ENCODE measurements at regions not wholly inside any gene's neighbourhood (a gene's known extent, or its start where the extent isn't known, plus 50 kb on each side); places are given as distances from the start of the nearest gene placed in this dataset.

DNA sequence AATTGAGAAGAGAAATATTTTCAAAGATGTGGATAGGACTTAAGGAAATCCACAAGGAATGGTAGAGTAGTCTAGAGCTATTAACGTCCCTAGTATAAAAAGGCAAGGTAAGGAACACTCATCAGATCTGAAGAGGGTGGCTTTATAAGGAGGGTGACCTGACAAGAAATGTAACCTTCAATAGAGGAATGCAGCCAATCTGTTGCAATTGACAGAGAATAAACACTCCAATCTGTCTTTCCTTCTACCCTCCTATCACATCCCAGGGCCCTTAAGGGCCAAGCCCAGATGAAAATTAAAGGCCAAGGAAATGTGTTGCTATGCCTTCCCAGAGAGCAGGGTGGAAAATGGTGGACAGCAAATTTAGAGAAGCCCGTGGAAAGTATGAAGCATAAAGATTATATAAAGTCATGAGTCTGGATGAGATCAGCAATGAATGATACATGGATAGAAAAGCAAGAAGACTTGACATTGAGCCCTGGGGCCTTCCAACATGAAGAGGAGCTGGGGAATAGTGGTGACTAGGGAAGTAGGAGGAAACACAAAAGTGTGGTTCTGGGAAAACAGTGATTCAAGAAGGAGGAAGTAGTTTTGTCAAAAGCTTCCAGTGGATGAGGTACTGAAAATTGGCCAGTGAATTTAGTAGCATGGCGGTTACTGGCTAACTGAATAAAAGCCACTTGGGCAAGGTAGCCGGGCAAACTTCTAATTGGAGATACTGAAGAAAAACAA is 270.6 kb upstream of the TANK start:
- DNase-seq, result no peak
- Histone ChIP-seq H3K9me3 (no peaks in the 10 kb centered on the region), H3K27ac (no peak overlapping the region), H3K4me1 (no peaks in the 10 kb centered on the region), H3K36me3 (no peaks in the 10 kb centered on the region), H3K27me3 (no peaks in the 10 kb centered on the region), H3K4me3 (no peak overlapping the region)
- TF ChIP-seq, protein P1, sequence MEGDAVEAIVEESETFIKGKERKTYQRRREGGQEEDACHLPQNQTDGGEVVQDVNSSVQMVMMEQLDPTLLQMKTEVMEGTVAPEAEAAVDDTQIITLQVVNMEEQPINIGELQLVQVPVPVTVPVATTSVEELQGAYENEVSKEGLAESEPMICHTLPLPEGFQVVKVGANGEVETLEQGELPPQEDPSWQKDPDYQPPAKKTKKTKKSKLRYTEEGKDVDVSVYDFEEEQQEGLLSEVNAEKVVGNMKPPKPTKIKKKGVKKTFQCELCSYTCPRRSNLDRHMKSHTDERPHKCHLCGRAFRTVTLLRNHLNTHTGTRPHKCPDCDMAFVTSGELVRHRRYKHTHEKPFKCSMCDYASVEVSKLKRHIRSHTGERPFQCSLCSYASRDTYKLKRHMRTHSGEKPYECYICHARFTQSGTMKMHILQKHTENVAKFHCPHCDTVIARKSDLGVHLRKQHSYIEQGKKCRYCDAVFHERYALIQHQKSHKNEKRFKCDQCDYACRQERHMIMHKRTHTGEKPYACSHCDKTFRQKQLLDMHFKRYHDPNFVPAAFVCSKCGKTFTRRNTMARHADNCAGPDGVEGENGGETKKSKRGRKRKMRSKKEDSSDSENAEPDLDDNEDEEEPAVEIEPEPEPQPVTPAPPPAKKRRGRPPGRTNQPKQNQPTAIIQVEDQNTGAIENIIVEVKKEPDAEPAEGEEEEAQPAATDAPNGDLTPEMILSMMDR (IDR thresholded peaks at IDR 0.05), result no peak
- TF ChIP-seq POLR2A (IDR thresholded peaks at IDR 0.05), result no peak

DNA sequence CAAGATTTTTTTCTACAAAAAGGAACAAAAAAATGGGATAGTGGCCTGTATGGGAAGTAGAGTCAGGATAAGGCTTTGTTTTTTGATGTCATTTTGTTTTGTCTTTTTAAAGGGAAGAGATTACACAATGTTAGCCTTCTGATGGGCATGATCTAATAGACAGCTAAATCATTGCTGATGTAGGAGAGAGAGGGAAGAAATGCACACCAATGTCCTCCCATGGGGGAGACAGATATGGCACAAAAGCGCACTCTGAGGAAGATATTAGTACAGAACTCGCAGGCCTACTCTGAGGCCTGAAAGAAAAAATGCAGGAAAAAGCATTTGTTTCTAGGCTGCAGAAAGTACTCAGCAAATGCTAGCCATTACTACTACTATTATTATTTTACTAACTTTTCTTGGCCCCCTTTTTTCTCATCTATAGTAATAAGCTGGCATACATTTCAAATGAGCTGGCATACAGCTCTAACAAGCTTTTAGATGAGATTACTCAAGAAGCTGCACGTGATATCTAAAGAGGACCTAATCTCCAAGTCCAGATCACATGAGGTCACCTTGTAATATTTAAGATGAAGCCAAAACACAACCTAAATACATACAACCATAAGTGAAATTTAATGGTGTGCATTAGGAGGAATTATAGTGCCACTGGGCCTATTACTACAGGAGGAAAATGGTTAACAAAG is 269.4 kb upstream of the TANK start:
- Histone ChIP-seq H3K4me3 (no peak overlapping the region), H3K27me3 (no peaks in the 10 kb centered on the region), H3K9me3 (no peaks in the 10 kb centered on the region), H3K27ac (no peak overlapping the region), H3K36me3 (no peaks in the 10 kb centered on the region), H3K4me1 (no peaks in the 10 kb centered on the region)
- DNase-seq, result no peak
- TF ChIP-seq, protein P1 (IDR thresholded peaks at IDR 0.05), result no peak
- TF ChIP-seq POLR2A (IDR thresholded peaks at IDR 0.05), result no peak

DNA sequence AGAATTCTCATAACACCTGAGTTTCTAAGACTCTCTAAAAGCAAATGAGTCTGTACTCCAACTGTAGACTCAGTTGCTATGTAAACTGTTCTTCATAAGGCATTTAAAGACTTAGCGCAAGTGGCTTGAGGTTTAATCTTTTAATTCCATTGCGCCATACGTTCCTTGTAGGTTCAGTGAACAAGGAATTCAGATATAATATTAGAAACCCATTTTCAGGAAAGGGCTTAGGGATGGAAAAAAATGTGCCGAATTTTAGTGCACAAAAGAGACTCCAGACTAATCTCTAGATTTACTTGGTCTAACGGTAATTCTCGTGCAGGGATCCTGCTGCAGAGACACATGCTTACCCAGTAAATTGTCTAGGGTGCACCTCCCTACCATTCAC is 268.9 kb upstream of the TANK start:
- TF ChIP-seq POLR2A (IDR thresholded peaks at IDR 0.05), result no peak
- TF ChIP-seq, protein P1 (IDR thresholded peaks at IDR 0.05), result no peak
- Histone ChIP-seq H3K27ac (no peak overlapping the region), H3K36me3 (no peaks in the 10 kb centered on the region), H3K4me1 (no peaks in the 10 kb centered on the region), H3K4me3 (no peak overlapping the region), H3K9me3 (no peaks in the 10 kb centered on the region), H3K27me3 (no peaks in the 10 kb centered on the region)
- no peak for DNase-seq

DNA sequence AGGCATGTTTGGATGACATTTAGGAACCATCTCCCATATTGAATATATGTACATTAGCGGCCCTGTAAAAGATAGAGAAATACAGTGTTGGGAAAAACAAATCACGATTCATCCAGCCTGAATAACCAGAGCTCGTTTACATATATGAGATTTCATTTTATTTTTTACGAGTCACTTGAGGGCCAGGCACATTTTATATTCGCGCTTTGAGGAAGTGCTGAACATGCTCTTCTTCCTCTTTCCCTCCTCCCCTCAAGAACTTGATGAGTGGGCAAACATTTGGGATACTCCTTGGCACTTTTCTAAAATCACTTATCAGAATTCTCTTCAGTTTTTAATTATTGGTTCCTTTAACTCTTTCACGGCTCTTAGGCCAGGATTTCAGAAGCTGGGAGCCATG is 268.0 kb upstream of the TANK start:
- no peak overlapping the region for H3K27ac ChIP-seq
- no peak overlapping the region for H3K4me3 ChIP-seq
- no peaks in the 10 kb centered on the region for H3K27me3 ChIP-seq
- DNase-seq, result no peak
- no peaks in the 10 kb centered on the region for H3K9me3 ChIP-seq
- H3K36me3 ChIP-seq, result no peaks in the 10 kb centered on the region
- H3K4me1 ChIP-seq, result no peaks in the 10 kb centered on the region
- no peak for TF ChIP-seq POLR2A (IDR thresholded peaks at IDR 0.05)
- TF ChIP-seq, protein P1 (IDR thresholded peaks at IDR 0.05), result no peak

DNA sequence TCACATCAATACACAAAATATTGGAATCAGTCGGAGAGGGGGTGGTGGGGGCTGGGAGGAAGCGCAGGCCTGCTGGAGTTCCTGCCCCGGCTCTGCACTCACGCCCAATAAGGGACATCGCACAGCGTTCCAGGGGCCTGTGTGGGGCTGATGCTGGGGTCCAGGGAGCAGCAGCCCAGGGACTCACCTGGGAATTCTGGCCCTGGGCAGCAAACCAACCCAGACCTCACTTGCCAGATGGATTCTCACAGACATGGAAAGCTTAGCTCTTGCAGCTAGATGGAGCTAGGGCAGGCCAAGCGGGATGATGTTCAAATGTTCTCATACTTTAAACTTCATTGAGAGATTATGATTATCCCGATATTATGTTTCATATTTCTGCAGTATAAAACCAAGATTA is 266.6 kb upstream of the TANK start:
- Histone ChIP-seq H3K4me1 (no peaks in the 10 kb centered on the region), H3K27ac (no peak overlapping the region), H3K4me3 (no peak overlapping the region), H3K36me3 (no peaks in the 10 kb centered on the region), H3K27me3 (no peaks in the 10 kb centered on the region), H3K9me3 (no peaks in the 10 kb centered on the region)
- DNase-seq, result no peak
- TF ChIP-seq POLR2A (IDR thresholded peaks at IDR 0.05), result no peak
- TF ChIP-seq, protein P1 (IDR thresholded peaks at IDR 0.05), result no peak

Data from Peyer's patch (tissue), 4 donors.